ENCODE measurements at regions not wholly inside any gene's neighbourhood (a gene's known extent, or its start where the extent isn't known, plus 50 kb on each side); places are given as distances from the start of the nearest gene placed in this dataset.

GRCh38 chrX:9087271-9088040, 53.5 kb upstream of the FAM9B start:
- H3K36me3 ChIP-seq, result no peaks in the 10 kb centered on the region
- no peak for DNase-seq
- no peak for TF ChIP-seq CTCF (IDR thresholded peaks at IDR 0.05)
- intact Hi-C loops (cut with DNase I), result no loop called here
- H3K9me3 ChIP-seq, result no peaks in the 10 kb centered on the region
- H3K27me3 ChIP-seq (ENCODE audit: low read depth), result no peaks in the 10 kb centered on the region
- H3K27ac ChIP-seq, result no peak overlapping the region
- ATAC-seq, result no peak
- no peak overlapping the region for H3K4me3 ChIP-seq
- H3K4me1 ChIP-seq, result no peaks in the 10 kb centered on the region

GRCh38 chrX:9088896-9089295, 55.0 kb upstream of the FAM9B start:
- ATAC-seq (no peak), DNase-seq (no peak)
- intact Hi-C loops (cut with DNase I), result no loop called here
- Histone ChIP-seq H3K4me3 (no peak overlapping the region), H3K27ac (no peak overlapping the region), H3K9me3 (no peaks in the 10 kb centered on the region), H3K36me3 (no peaks in the 10 kb centered on the region), H3K27me3 (ENCODE audit: low read depth) (no peaks in the 10 kb centered on the region), H3K4me1 (no peaks in the 10 kb centered on the region)
- no peak for TF ChIP-seq CTCF (IDR thresholded peaks at IDR 0.05)

- no peak for TF ChIP-seq CTCF (IDR thresholded peaks at IDR 0.05)
- Histone ChIP-seq H3K9me3 (no peaks in the 10 kb centered on the region), H3K27ac (no peak overlapping the region), H3K27me3 (ENCODE audit: low read depth) (no peaks in the 10 kb centered on the region), H3K4me1 (no peaks in the 10 kb centered on the region), H3K4me3 (no peak overlapping the region), H3K36me3 (no peaks in the 10 kb centered on the region)
- ATAC-seq (no peak), DNase-seq (no peak)
- intact Hi-C loops (cut with DNase I), result no loop called here
These were observed 56.8 kb upstream of the FAM9B start for GRCh38 chrX:9090766-9091165.

- DNase-seq, result no peak
These were observed 57.3 kb upstream of the FAM9B start for GRCh38 chrX:9091258-9091657.

GRCh38 chrX:9102956-9103355, 69.0 kb upstream of the FAM9B start:
- no peaks in the 10 kb centered on the region for H3K4me1 ChIP-seq
- no peaks in the 10 kb centered on the region for H3K36me3 ChIP-seq
- DNase-seq (no peak), ATAC-seq (no peak)
- H3K4me3 ChIP-seq, result no peak overlapping the region
- H3K9me3 ChIP-seq, result no peaks in the 10 kb centered on the region
- intact Hi-C loops (cut with DNase I), result no loop called here
- no peaks in the 10 kb centered on the region for H3K27me3 ChIP-seq (ENCODE audit: low read depth)
- no peak for TF ChIP-seq CTCF (IDR thresholded peaks at IDR 0.05)
- no peak overlapping the region for H3K27ac ChIP-seq

More at GRCh38 chrX:9091258-9091657, 57.3 kb upstream of the FAM9B start:
- Histone ChIP-seq H3K36me3 (no peaks in the 10 kb centered on the region), H3K4me1 (no peaks in the 10 kb centered on the region), H3K27me3 (ENCODE audit: low read depth) (no peaks in the 10 kb centered on the region), H3K4me3 (no peak overlapping the region), H3K9me3 (no peaks in the 10 kb centered on the region), H3K27ac (no peak overlapping the region)
- intact Hi-C loops (cut with DNase I), result no loop called here
- no peak for ATAC-seq
- TF ChIP-seq CTCF (IDR thresholded peaks at IDR 0.05), result no peak

Measured in lower lobe of right lung (tissue), 2 donors.